ENCODE measurements at regions not wholly inside any gene's neighbourhood (a gene's known extent, or its start where the extent isn't known, plus 50 kb on each side); places are given as distances from the start of the nearest gene placed in this dataset.
"Not testable (repeated sequence)": the region's sequence is repeated elsewhere in the genome, so short reads cannot be mapped to it uniquely, and the experiment has no call there.

GRCh38 chr2:181792906-181793305 is 98.6 kb upstream of the ITPRID2 start:
- no peak for ATAC-seq

- ATAC-seq, result no peak
These were observed 93.5 kb upstream of the ITPRID2 start for GRCh38 chr2:181798022-181798421.

- ATAC-seq, result not testable (repeated sequence)
These were observed 89.2 kb upstream of the ITPRID2 start for GRCh38 chr2:181802300-181802699.

- not testable (repeated sequence) for ATAC-seq
These were observed 87.4 kb upstream of the ITPRID2 start for GRCh38 chr2:181803903-181804799.

GRCh38 chr2:181805228-181806038 is 86.1 kb upstream of the ITPRID2 start:
- no peak for ATAC-seq

GRCh38 chr2:181806039-181806392 is 85.5 kb upstream of the ITPRID2 start:
- no peak for ATAC-seq

- ATAC-seq, result no peak
These were observed 84.0 kb upstream of the ITPRID2 start for GRCh38 chr2:181807526-181807925.

- ATAC-seq, result peak in 1 of 2 donors; percentile 24
These were observed 80.5 kb upstream of the ITPRID2 start for GRCh38 chr2:181810823-181811695.

- no peak for ATAC-seq
These were observed 79.3 kb upstream of the ITPRID2 start for GRCh38 chr2:181812106-181812743.

- ATAC-seq, result no peak
These were observed 77.5 kb upstream of the ITPRID2 start for GRCh38 chr2:181814057-181814491.

GRCh38 chr2:181817509-181817908 is 74.0 kb upstream of the ITPRID2 start:
- no peak for ATAC-seq

- ATAC-seq, result no peak
These were observed 73.4 kb upstream of the ITPRID2 start for GRCh38 chr2:181818058-181818680.

GRCh38 chr2:181818840-181819239 is 72.7 kb upstream of the ITPRID2 start:
- no peak for ATAC-seq

- ATAC-seq, result no peak
These were observed 70.5 kb upstream of the ITPRID2 start for GRCh38 chr2:181821049-181821448.

- ATAC-seq, result no peak
These were observed 69.4 kb upstream of the ITPRID2 start for GRCh38 chr2:181822097-181822496.

GRCh38 chr2:181823405-181823804 is 68.1 kb upstream of the ITPRID2 start:
- no peak for ATAC-seq

GRCh38 chr2:181828122-181828705 is 63.3 kb upstream of the ITPRID2 start:
- no peak for ATAC-seq

- no peak for ATAC-seq
These were observed 62.3 kb upstream of the ITPRID2 start for GRCh38 chr2:181829230-181829629.

GRCh38 chr2:181832015-181832414 is 59.5 kb upstream of the ITPRID2 start:
- no peak for ATAC-seq

- no peak for ATAC-seq
These were observed 54.9 kb upstream of the ITPRID2 start for GRCh38 chr2:181836583-181836982.

GRCh38 chr2:181837563-181837962 is 54.0 kb upstream of the ITPRID2 start:
- no peak for ATAC-seq
